PC-3 (cell line): ENCODE measurements at regions not wholly inside any gene's neighbourhood (a gene's known extent, or its start where the extent isn't known, plus 50 kb on each side); places are given as distances from the start of the nearest gene placed in this dataset.

Experiments used
- CTCF ChIP-seq: fragments of 300-600 bp; sonication (generic); conservative IDR thresholded peaks from 2 replicates; pipeline ENCODE4 v1.5.1; 2017; ENCODE audit warnings: antibody characterized with exemption, low read depth, mild to moderate bottlenecking, low read length
- EZH2 ChIP-seq: fragments of 300-600 bp; sonication (generic); IDR thresholded peaks from one replicate; pipeline ENCODE4 v1.6.1; 2017; ENCODE audit warnings: antibody characterized with exemption, mild to moderate bottlenecking, low read length; ENCODE audit not compliant: unreplicated experiment

- TF ChIP-seq CTCF (no peak), EZH2 (no peak)
These were observed 96.4 kb upstream of the B3GAT1 start for GRCh38 chr11:134508219-134508990.
